Adrenal gland (tissue), 5 donors: ENCODE measurements at regions not wholly inside any gene's neighbourhood (a gene's known extent, or its start where the extent isn't known, plus 50 kb on each side); places are given as distances from the start of the nearest gene placed in this dataset.
"Not testable (repeated sequence)": the region's sequence is repeated elsewhere in the genome, so short reads cannot be mapped to it uniquely, and the experiment has no call there.

Source experiments
- CTCF ChIP-seq, 6 experiments: fragments of 450-650 bp in 4 of 6; fragments of 200-600 bp in 2 of 6; sonication (generic) in 1 of 6; IDR thresholded peaks; 1 replicate in 5 of 6; 2 replicates in 1 of 6; pipeline versions ENCODE4 v1.5.1 to v1.8.0; 2016 to 2021; ENCODE audit warnings: antibody characterized with exemption in 6 of 6, mild to moderate bottlenecking in 2 of 6, moderate library complexity in 1 of 6
- POLR2A ChIP-seq, 2 donors: fragments of 450-650 bp; IDR thresholded peaks; one replicate each; pipeline ENCODE4 v1.6.1; 2017; ENCODE audit warnings: antibody characterized with exemption in 2 of 2, mild to moderate bottlenecking in 2 of 2, moderate library complexity in 1 of 2
- donor health status: DM: no; HTN: no; CAD: no.

- TF ChIP-seq POLR2A, CTCF (IDR thresholded peaks at IDR 0.05): not testable (repeated sequence)
Observed at GRCh38 chr12:9417341-9417740, 190.4 kb downstream of the KLRB1 start.
